Colonic mucosa (tissue), 4 donors: ENCODE measurements at regions not wholly inside any gene's neighbourhood (a gene's known extent, or its start where the extent isn't known, plus 50 kb on each side); places are given as distances from the start of the nearest gene placed in this dataset.

Experiments used
- DNase-seq: peaks from one replicate; pipeline ENCODE4 v3.0.0-alpha.2; 2020
- H3K27ac ChIP-seq: fragments of 200-600 bp; one replicate; pipeline ENCODE4 v1.8.0; 2021
- H3K27me3 ChIP-seq: fragments of 200-600 bp; one replicate; pipeline ENCODE4 v1.8.0; 2021
- H3K36me3 ChIP-seq: fragments of 200-600 bp; one replicate; pipeline ENCODE4 v1.8.0; 2021
- H3K4me1 ChIP-seq: fragments of 200-600 bp; one replicate; pipeline ENCODE4 v1.8.0; 2021; ENCODE audit warnings: mild to moderate bottlenecking
- H3K4me3 ChIP-seq: fragments of 200-600 bp; one replicate; pipeline ENCODE4 v1.8.0; 2021
- H3K9ac ChIP-seq, 2 donors: one replicate each; pipeline ENCODE4 v1.7.0; 2013; ENCODE audit warnings: control low read depth in 2 of 2, low read depth in 2 of 2, low read length in 2 of 2
- H3K9me3 ChIP-seq: fragments of 200-600 bp; one replicate; pipeline ENCODE4 v1.8.0; 2021
- CTCF ChIP-seq: fragments of 200-600 bp; IDR thresholded peaks from one replicate; pipeline ENCODE4 v1.8.0; 2022; ENCODE audit warnings: antibody characterized with exemption, mild to moderate bottlenecking
- intact Hi-C: fragments of 100-400 bp; cut with DNase I; formaldehyde crosslinking; loops from one replicate; pipeline ENCODE4 v1.14.1; 2022
- donor health status: healthy.
- donor health status: DM: no; HTN: no; CAD: no.
- donor health status: DM: no; HTN: no; CAD: no.

GRCh38 chr1:90834354-90834885 is 117.3 kb upstream of the BARHL2 start:
- Histone ChIP-seq H3K4me1 (peaks cover 3% of the 10 kb centered on the region), H3K4me3 (no peak overlapping the region), H3K36me3 (no peaks in the 10 kb centered on the region), H3K9ac (no peak overlapping the region), H3K27ac (no peak overlapping the region), H3K9me3 (no peaks in the 10 kb centered on the region), H3K27me3 (peaks cover 48% of the 10 kb centered on the region)
- DNase-seq = no peak
- TF ChIP-seq CTCF = no peak
- intact Hi-C loops = no loop called here

GRCh38 chr1:90833466-90834110 is 116.5 kb upstream of the BARHL2 start:
- no peak for TF ChIP-seq CTCF
- Histone ChIP-seq H3K4me1 (peaks cover 3% of the 10 kb centered on the region), H3K9me3 (no peaks in the 10 kb centered on the region), H3K27ac (no peak overlapping the region), H3K9ac (no peak overlapping the region), H3K36me3 (no peaks in the 10 kb centered on the region), H3K27me3 (peaks cover 48% of the 10 kb centered on the region), H3K4me3 (no peak overlapping the region)
- no peak for DNase-seq
- intact Hi-C loops = no loop called here

GRCh38 chr1:90831910-90832309 is 114.8 kb upstream of the BARHL2 start:
- intact Hi-C loops = no loop called here
- peaks cover 41% of the 10 kb centered on the region for H3K27me3 ChIP-seq
- H3K4me1 ChIP-seq = peaks cover 3% of the 10 kb centered on the region
- DNase-seq = no peak
- H3K27ac ChIP-seq = no peak overlapping the region
- H3K9ac ChIP-seq = no peak overlapping the region
- TF ChIP-seq CTCF = no peak
- H3K9me3 ChIP-seq = no peaks in the 10 kb centered on the region
- no peaks in the 10 kb centered on the region for H3K36me3 ChIP-seq
- no peak overlapping the region for H3K4me3 ChIP-seq

- Histone ChIP-seq H3K27ac (no peak overlapping the region), H3K9ac (no peak overlapping the region), H3K4me3 (no peak overlapping the region), H3K4me1 (no peaks in the 10 kb centered on the region), H3K36me3 (no peaks in the 10 kb centered on the region), H3K9me3 (no peaks in the 10 kb centered on the region), H3K27me3 (no peaks in the 10 kb centered on the region)
- no peak for TF ChIP-seq CTCF
- DNase-seq = no peak
- intact Hi-C loops = no loop called here
Observed at GRCh38 chr1:90826834-90827233, 109.7 kb upstream of the BARHL2 start.

- Histone ChIP-seq H3K4me3 (no peak overlapping the region), H3K9ac (no peak overlapping the region), H3K9me3 (no peaks in the 10 kb centered on the region), H3K27ac (no peak overlapping the region), H3K27me3 (no peaks in the 10 kb centered on the region), H3K4me1 (no peaks in the 10 kb centered on the region), H3K36me3 (no peaks in the 10 kb centered on the region)
- no peak for DNase-seq
- TF ChIP-seq CTCF = no peak
- intact Hi-C loops = no loop called here
Observed at GRCh38 chr1:90826024-90826423, 108.9 kb upstream of the BARHL2 start.
